Ishikawa (cell line): ENCODE measurements at regions not wholly inside any gene's neighbourhood (a gene's known extent, or its start where the extent isn't known, plus 50 kb on each side); places are given as distances from the start of the nearest gene placed in this dataset.

Source experiments
- CEBPB ChIP-seq: IDR thresholded peaks from 2 replicates; pipeline ENCODE4 v1.6.1; 2012
- CREB1 ChIP-seq: IDR thresholded peaks from 2 replicates; pipeline ENCODE4 v1.6.1; 2012; ENCODE audit warnings: low read depth
- EGR1 ChIP-seq: IDR thresholded peaks from 2 replicates; pipeline ENCODE4 v1.6.1; 2012
- EP300 ChIP-seq: IDR thresholded peaks from 2 replicates; pipeline ENCODE4 v1.6.1; 2012; ENCODE audit warnings: borderline replicate concordance
- FOXM1 ChIP-seq: IDR thresholded peaks from 2 replicates; pipeline ENCODE4 v1.6.1; 2012; ENCODE audit warnings: low read depth, borderline replicate concordance
- MAX ChIP-seq: IDR thresholded peaks from 2 replicates; pipeline ENCODE4 v1.6.1; 2012
- NFIC ChIP-seq: IDR thresholded peaks from 2 replicates; pipeline ENCODE4 v1.6.1; 2012
- RAD21 ChIP-seq: IDR thresholded peaks from 2 replicates; pipeline ENCODE4 v1.6.1; 2012; ENCODE audit warnings: low read depth
- REST ChIP-seq: IDR thresholded peaks from 2 replicates; pipeline ENCODE4 v1.6.1; 2012; ENCODE audit warnings: low read depth, mild to moderate bottlenecking
- TAF1 ChIP-seq: IDR thresholded peaks from 2 replicates; pipeline ENCODE4 v1.6.1; 2012; ENCODE audit warnings: low read depth, mild to moderate bottlenecking
- TCF12 ChIP-seq: IDR thresholded peaks from 2 replicates; pipeline ENCODE4 v1.6.1; 2012; ENCODE audit warnings: low read depth
- TEAD4 ChIP-seq: IDR thresholded peaks from 2 replicates; pipeline ENCODE4 v1.6.1; 2012
- YY1 ChIP-seq: IDR thresholded peaks from 2 replicates; pipeline ENCODE4 v1.6.1; 2012; ENCODE audit warnings: low read depth
- ZBTB7A ChIP-seq: IDR thresholded peaks from 2 replicates; pipeline ENCODE4 v1.6.1; 2012; ENCODE audit warnings: low read depth
- TF ChIP-seq, protein P1 (sequence below): IDR thresholded peaks from 2 replicates; pipeline ENCODE4 v1.6.1; 2012

GRCh38 chr3:153495422-153495821, 333.4 kb downstream of the RAP2B start:
- no peak for TF ChIP-seq TAF1
- TF ChIP-seq, protein P1, sequence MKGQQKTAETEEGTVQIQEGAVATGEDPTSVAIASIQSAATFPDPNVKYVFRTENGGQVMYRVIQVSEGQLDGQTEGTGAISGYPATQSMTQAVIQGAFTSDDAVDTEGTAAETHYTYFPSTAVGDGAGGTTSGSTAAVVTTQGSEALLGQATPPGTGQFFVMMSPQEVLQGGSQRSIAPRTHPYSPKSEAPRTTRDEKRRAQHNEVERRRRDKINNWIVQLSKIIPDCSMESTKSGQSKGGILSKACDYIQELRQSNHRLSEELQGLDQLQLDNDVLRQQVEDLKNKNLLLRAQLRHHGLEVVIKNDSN, result no peak
- no peak for TF ChIP-seq TEAD4

GRCh38 chr3:153502682-153503081, 340.7 kb downstream of the RAP2B start:
- TF ChIP-seq FOXM1 (no peak), CEBPB (no peak), YY1 (no peak), EGR1 (no peak), MAX (no peak), EP300 (no peak), TAF1 (no peak), TCF12 (no peak)

- no peak for TF ChIP-seq CEBPB
- TF ChIP-seq NFIC, result no peak
Observed at GRCh38 chr3:153503873-153504272, 341.8 kb downstream of the RAP2B start.

DNA sequence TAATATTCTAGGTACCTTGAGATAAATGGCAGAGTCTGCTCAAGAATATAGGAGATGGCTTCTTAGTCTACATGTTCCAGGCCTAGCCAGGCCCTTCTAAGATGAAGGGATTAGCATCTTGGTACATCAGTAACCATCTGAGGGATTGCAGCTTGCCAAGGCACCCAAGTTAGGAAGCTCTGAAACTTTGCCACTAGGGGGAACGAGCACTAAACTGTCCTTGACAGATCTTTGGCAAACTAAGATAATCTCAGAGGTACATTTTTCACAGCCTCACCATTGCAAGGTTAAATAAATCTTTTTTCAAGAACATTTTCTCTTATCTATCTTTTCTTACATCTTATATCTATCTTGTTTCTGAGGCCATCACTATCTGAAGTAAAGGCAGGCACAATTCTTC, 351.2 kb downstream of the RAP2B start:
- TF ChIP-seq TEAD4, result no peak
- TF ChIP-seq TAF1, result no peak
- TF ChIP-seq, protein P1, result no peak
- TF ChIP-seq RAD21, result no peak
- TF ChIP-seq CREB1, result no peak
- no peak for TF ChIP-seq MAX
- no peak for TF ChIP-seq NFIC
- no peak for TF ChIP-seq ZBTB7A
- TF ChIP-seq FOXM1, result no peak
- TF ChIP-seq EP300, result no peak
- TF ChIP-seq EGR1, result no peak
- TF ChIP-seq REST, result no peak
- TF ChIP-seq TCF12, result no peak
- TF ChIP-seq YY1, result no peak
- no peak for TF ChIP-seq CEBPB

DNA sequence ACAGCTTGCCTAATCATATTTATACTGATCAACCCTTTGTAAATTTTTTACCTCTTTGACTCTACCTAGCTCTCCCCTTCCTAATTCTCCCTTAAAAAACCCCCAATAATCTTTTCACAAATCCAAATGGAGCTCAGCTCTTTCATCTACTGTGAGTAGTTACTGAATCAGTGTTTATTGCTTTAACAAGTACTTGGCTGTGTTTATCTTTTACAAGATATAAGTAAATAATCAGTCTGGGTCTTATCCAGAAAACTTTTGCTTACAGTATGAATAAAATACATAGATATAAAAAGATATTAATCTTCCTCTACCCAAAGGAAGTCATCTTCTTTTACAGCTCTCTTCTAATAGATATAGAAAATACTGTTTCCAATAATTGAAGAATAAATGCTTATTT, 366.4 kb downstream of the RAP2B start:
- TF ChIP-seq FOXM1, result no peak

- no peak for TF ChIP-seq TAF1
- no peak for TF ChIP-seq CEBPB
- no peak for TF ChIP-seq EGR1
- TF ChIP-seq TEAD4, result no peak
- TF ChIP-seq FOXM1, result no peak
- TF ChIP-seq ZBTB7A, result no peak
- no peak for TF ChIP-seq YY1
- TF ChIP-seq, protein P1, result no peak
- TF ChIP-seq TCF12, result no peak
Observed at GRCh38 chr3:153539263-153539662, 377.2 kb downstream of the RAP2B start.

DNA sequence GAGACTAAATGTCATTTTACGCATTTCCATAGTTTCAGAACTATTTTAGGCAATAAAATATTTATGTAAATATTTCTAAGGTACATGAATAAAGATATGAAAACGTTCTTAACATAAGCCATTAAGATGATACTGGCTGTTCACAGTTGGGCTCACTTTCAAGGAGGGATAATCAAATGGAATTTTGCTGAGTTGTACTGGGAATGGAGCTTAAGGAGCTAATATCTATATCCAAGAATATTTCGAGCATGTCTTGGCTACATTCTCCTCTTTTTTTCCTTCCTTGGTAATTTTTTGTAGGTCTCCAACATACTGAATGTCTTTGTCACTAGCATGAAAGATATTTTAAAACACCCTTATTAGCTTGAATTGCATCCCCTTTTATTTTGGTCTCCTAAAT, 383.4 kb downstream of the RAP2B start:
- TF ChIP-seq, protein P1, result no peak
- TF ChIP-seq EP300, result no peak
- no peak for TF ChIP-seq MAX
- no peak for TF ChIP-seq ZBTB7A
- TF ChIP-seq RAD21, result no peak
- TF ChIP-seq NFIC, result no peak
- no peak for TF ChIP-seq CEBPB
- no peak for TF ChIP-seq YY1
- TF ChIP-seq FOXM1, result no peak
- no peak for TF ChIP-seq CREB1
- no peak for TF ChIP-seq EGR1
- no peak for TF ChIP-seq TCF12
- TF ChIP-seq REST, result no peak
- no peak for TF ChIP-seq TEAD4
